ENCODE measurements at regions not wholly inside any gene's neighbourhood (a gene's known extent, or its start where the extent isn't known, plus 50 kb on each side); places are given as distances from the start of the nearest gene placed in this dataset.

- Histone ChIP-seq H3K9ac (ENCODE audit: insufficient read length, low read depth) (no peak overlapping the region), H3K36me3 (ENCODE audit: insufficient read depth, insufficient read length, low read length) (no peaks in the 10 kb centered on the region), H3K4me3 (ENCODE audit: insufficient read length, low read depth) (no peak overlapping the region), H3K27me3 (ENCODE audit: insufficient read depth, insufficient read length) (no peaks in the 10 kb centered on the region), H3K4me1 (ENCODE audit: insufficient read depth, insufficient read length) (no peaks in the 10 kb centered on the region), H3K9me3 (ENCODE audit: insufficient read depth, low read length) (no peaks in the 10 kb centered on the region)
- DNase-seq (ENCODE audit: low read depth, low spot score) = no peak
- no peak for TF ChIP-seq SUZ12 (IDR thresholded peaks at IDR 0.05; ENCODE audit: extremely low read depth, insufficient read depth, insufficient read length)
- no peak for TF ChIP-seq YY1 (IDR thresholded peaks at IDR 0.05; ENCODE audit: insufficient read depth, insufficient read length)
- no peak for TF ChIP-seq ZNF274 (IDR thresholded peaks at IDR 0.05; ENCODE audit: low read depth, low read length)
Measured at GRCh38 chr6:139685009-139685408, 310.6 kb upstream of the CITED2 start.

GRCh38 chr6:139680819-139681218, 306.4 kb upstream of the CITED2 start:
- TF ChIP-seq YY1 (IDR thresholded peaks at IDR 0.05; ENCODE audit: insufficient read depth, insufficient read length) = no peak
- no peak for TF ChIP-seq ZNF274 (IDR thresholded peaks at IDR 0.05; ENCODE audit: low read depth, low read length)
- no peak for TF ChIP-seq SUZ12 (IDR thresholded peaks at IDR 0.05; ENCODE audit: extremely low read depth, insufficient read depth, insufficient read length)
- Histone ChIP-seq H3K9ac (ENCODE audit: insufficient read length, low read depth) (no peak overlapping the region), H3K27me3 (ENCODE audit: insufficient read depth, insufficient read length) (no peaks in the 10 kb centered on the region), H3K9me3 (ENCODE audit: insufficient read depth, low read length) (no peaks in the 10 kb centered on the region), H3K4me3 (ENCODE audit: insufficient read length, low read depth) (no peak overlapping the region), H3K4me1 (ENCODE audit: insufficient read depth, insufficient read length) (no peaks in the 10 kb centered on the region), H3K36me3 (ENCODE audit: insufficient read depth, insufficient read length, low read length) (no peaks in the 10 kb centered on the region)
- DNase-seq (ENCODE audit: low read depth, low spot score) = no peak

GRCh38 chr6:139679516-139680179, 305.2 kb upstream of the CITED2 start:
- H3K4me3 ChIP-seq (ENCODE audit: insufficient read length, low read depth) = no peak overlapping the region
- H3K27me3 ChIP-seq (ENCODE audit: insufficient read depth, insufficient read length) = no peaks in the 10 kb centered on the region
- DNase-seq (ENCODE audit: low read depth, low spot score) = no peak
- H3K4me1 ChIP-seq (ENCODE audit: insufficient read depth, insufficient read length) = no peaks in the 10 kb centered on the region
- no peak overlapping the region for H3K9ac ChIP-seq (ENCODE audit: insufficient read length, low read depth)
- H3K9me3 ChIP-seq (ENCODE audit: insufficient read depth, low read length) = no peaks in the 10 kb centered on the region
- TF ChIP-seq SUZ12 (IDR thresholded peaks at IDR 0.05; ENCODE audit: extremely low read depth, insufficient read depth, insufficient read length) (no peak), ZNF274 (IDR thresholded peaks at IDR 0.05; ENCODE audit: low read depth, low read length) (no peak), YY1 (IDR thresholded peaks at IDR 0.05; ENCODE audit: insufficient read depth, insufficient read length) (no peak)
- no peaks in the 10 kb centered on the region for H3K36me3 ChIP-seq (ENCODE audit: insufficient read depth, insufficient read length, low read length)

- H3K36me3 ChIP-seq (ENCODE audit: insufficient read depth, insufficient read length, low read length) = no peaks in the 10 kb centered on the region
- no peak overlapping the region for H3K9ac ChIP-seq (ENCODE audit: insufficient read length, low read depth)
- DNase-seq (ENCODE audit: low read depth, low spot score) = no peak
- no peaks in the 10 kb centered on the region for H3K9me3 ChIP-seq (ENCODE audit: insufficient read depth, low read length)
- H3K4me1 ChIP-seq (ENCODE audit: insufficient read depth, insufficient read length) = no peaks in the 10 kb centered on the region
- TF ChIP-seq YY1 (IDR thresholded peaks at IDR 0.05; ENCODE audit: insufficient read depth, insufficient read length) (no peak), SUZ12 (IDR thresholded peaks at IDR 0.05; ENCODE audit: extremely low read depth, insufficient read depth, insufficient read length) (no peak), ZNF274 (IDR thresholded peaks at IDR 0.05; ENCODE audit: low read depth, low read length) (no peak)
- no peaks in the 10 kb centered on the region for H3K27me3 ChIP-seq (ENCODE audit: insufficient read depth, insufficient read length)
- no peak overlapping the region for H3K4me3 ChIP-seq (ENCODE audit: insufficient read length, low read depth)
Measured at GRCh38 chr6:139676718-139677117, 302.3 kb upstream of the CITED2 start.

- Histone ChIP-seq H3K4me1 (ENCODE audit: insufficient read depth, insufficient read length) (no peaks in the 10 kb centered on the region), H3K4me3 (ENCODE audit: insufficient read length, low read depth) (no peak overlapping the region), H3K9me3 (ENCODE audit: insufficient read depth, low read length) (peaks cover 8% of the 10 kb centered on the region; the same call in 1 of the 2 replicates), H3K9ac (ENCODE audit: insufficient read length, low read depth) (no peak overlapping the region), H3K27me3 (ENCODE audit: insufficient read depth, insufficient read length) (no peaks in the 10 kb centered on the region), H3K36me3 (ENCODE audit: insufficient read depth, insufficient read length, low read length) (no peaks in the 10 kb centered on the region)
- DNase-seq (ENCODE audit: low read depth, low spot score) = no peak
- TF ChIP-seq ZNF274 (IDR thresholded peaks at IDR 0.05; ENCODE audit: low read depth, low read length) (no peak), YY1 (IDR thresholded peaks at IDR 0.05; ENCODE audit: insufficient read depth, insufficient read length) (no peak), SUZ12 (IDR thresholded peaks at IDR 0.05; ENCODE audit: extremely low read depth, insufficient read depth, insufficient read length) (no peak)
Measured at GRCh38 chr6:139666284-139666683, 291.8 kb upstream of the CITED2 start.

- no peaks in the 10 kb centered on the region for H3K36me3 ChIP-seq (ENCODE audit: insufficient read depth, insufficient read length, low read length)
- peaks cover 8% of the 10 kb centered on the region; the same call in 1 of the 2 replicates for H3K9me3 ChIP-seq (ENCODE audit: insufficient read depth, low read length)
- no peak for DNase-seq (ENCODE audit: low read depth, low spot score)
- no peak overlapping the region for H3K4me3 ChIP-seq (ENCODE audit: insufficient read length, low read depth)
- TF ChIP-seq SUZ12 (IDR thresholded peaks at IDR 0.05; ENCODE audit: extremely low read depth, insufficient read depth, insufficient read length) = no peak
- no peak for TF ChIP-seq YY1 (IDR thresholded peaks at IDR 0.05; ENCODE audit: insufficient read depth, insufficient read length)
- TF ChIP-seq ZNF274 (IDR thresholded peaks at IDR 0.05; ENCODE audit: low read depth, low read length) = no peak
- no peaks in the 10 kb centered on the region for H3K27me3 ChIP-seq (ENCODE audit: insufficient read depth, insufficient read length)
- no peaks in the 10 kb centered on the region for H3K4me1 ChIP-seq (ENCODE audit: insufficient read depth, insufficient read length)
- no peak overlapping the region for H3K9ac ChIP-seq (ENCODE audit: insufficient read length, low read depth)
Measured at GRCh38 chr6:139663996-139664395, 289.5 kb upstream of the CITED2 start.

- Histone ChIP-seq H3K4me3 (ENCODE audit: insufficient read length, low read depth) (no peak overlapping the region), H3K4me1 (ENCODE audit: insufficient read depth, insufficient read length) (no peaks in the 10 kb centered on the region), H3K9me3 (ENCODE audit: insufficient read depth, low read length) (peaks cover 8% of the 10 kb centered on the region; the same call in 1 of the 2 replicates), H3K9ac (ENCODE audit: insufficient read length, low read depth) (no peak overlapping the region), H3K27me3 (ENCODE audit: insufficient read depth, insufficient read length) (no peaks in the 10 kb centered on the region), H3K36me3 (ENCODE audit: insufficient read depth, insufficient read length, low read length) (no peaks in the 10 kb centered on the region)
- no peak for DNase-seq (ENCODE audit: low read depth, low spot score)
- TF ChIP-seq SUZ12 (IDR thresholded peaks at IDR 0.05; ENCODE audit: extremely low read depth, insufficient read depth, insufficient read length) = no peak
- no peak for TF ChIP-seq ZNF274 (IDR thresholded peaks at IDR 0.05; ENCODE audit: low read depth, low read length)
- no peak for TF ChIP-seq YY1 (IDR thresholded peaks at IDR 0.05; ENCODE audit: insufficient read depth, insufficient read length)
Measured at GRCh38 chr6:139659711-139660110, 285.3 kb upstream of the CITED2 start.
